ENCODE measurements at regions not wholly inside any gene's neighbourhood (a gene's known extent, or its start where the extent isn't known, plus 50 kb on each side); places are given as distances from the start of the nearest gene placed in this dataset.

- no peaks in the 10 kb centered on the region for H3K79me2 ChIP-seq (ENCODE audit: low read depth)
- intact Hi-C loops (cut with micrococcal nuclease; ENCODE audit: unreplicated experiment), result no loop called here
- H3F3A ChIP-seq (ENCODE audit: insufficient read depth, low read depth), result no peaks in the 10 kb centered on the region
- H3K27me3 ChIP-seq (ENCODE audit: insufficient read depth, low read depth), result peaks cover 16% of the 10 kb centered on the region
- no peaks in the 10 kb centered on the region for H3K9me3 ChIP-seq (ENCODE audit: insufficient read depth, low read depth)
- H3K27ac ChIP-seq, result no peak overlapping the region
- no peak overlapping the region for H2AFZ ChIP-seq
- ChIA-PET CTCF (no interaction called here), POLR2A (ENCODE audit: unreplicated experiment) (no interaction called here)
- no peak for DNase-seq
- H3K9me2 ChIP-seq (ENCODE audit: insufficient read depth), result no peaks in the 10 kb centered on the region
- H3K4me3 ChIP-seq, result no peak overlapping the region
- TF ChIP-seq CTCF (conservative IDR thresholded peaks at IDR 0.05) (no peak), EZH2 (IDR thresholded peaks at IDR 0.05; ENCODE audit: low read depth) (no peak)
- no peaks in the 10 kb centered on the region for H3K36me3 ChIP-seq (ENCODE audit: low read depth)
- BruUV-seq (replicated peaks), result no TSS peak
- no peaks in the 10 kb centered on the region for H4K20me1 ChIP-seq (ENCODE audit: insufficient read depth)
- no peaks in the 10 kb centered on the region for H3K4me1 ChIP-seq (replicated peaks; ENCODE audit: insufficient read depth)
- no peak overlapping the region for H3K4me2 ChIP-seq
Observed at GRCh38 chr13:23022704-23023103, 158.1 kb upstream of the SGCG start.

- TF ChIP-seq EZH2 (IDR thresholded peaks at IDR 0.05; ENCODE audit: low read depth) (no peak), CTCF (conservative IDR thresholded peaks at IDR 0.05) (no peak)
- POLR2A ChIA-PET (ENCODE audit: unreplicated experiment), result no interaction called here
- Histone ChIP-seq H3K4me2 (no peak overlapping the region), H3K27me3 (ENCODE audit: insufficient read depth, low read depth) (peaks cover 16% of the 10 kb centered on the region), H3K79me2 (ENCODE audit: low read depth) (no peaks in the 10 kb centered on the region), H3K9me2 (ENCODE audit: insufficient read depth) (no peaks in the 10 kb centered on the region), H3K27ac (no peak overlapping the region), H3K4me3 (no peak overlapping the region), H2AFZ (no peak overlapping the region), H3K36me3 (ENCODE audit: low read depth) (no peaks in the 10 kb centered on the region), H3K4me1 (replicated peaks; ENCODE audit: insufficient read depth) (no peaks in the 10 kb centered on the region), H3K9me3 (ENCODE audit: insufficient read depth, low read depth) (no peaks in the 10 kb centered on the region), H3F3A (ENCODE audit: insufficient read depth, low read depth) (no peaks in the 10 kb centered on the region), H4K20me1 (ENCODE audit: insufficient read depth) (no peaks in the 10 kb centered on the region)
- BruUV-seq (replicated peaks), result no TSS peak
- intact Hi-C loops (cut with micrococcal nuclease; ENCODE audit: unreplicated experiment), result no loop called here
- no peak for DNase-seq
- CTCF ChIA-PET, result no interaction called here
Observed at GRCh38 chr13:23025864-23026608, 154.7 kb upstream of the SGCG start.

- no peaks in the 10 kb centered on the region for H3K36me3 ChIP-seq (ENCODE audit: low read depth)
- no peak overlapping the region for H2AFZ ChIP-seq
- H3K27me3 ChIP-seq (ENCODE audit: insufficient read depth, low read depth), result peaks cover 11% of the 10 kb centered on the region; the same call in 1 of the 2 replicates
- TF ChIP-seq EZH2 (IDR thresholded peaks at IDR 0.05; ENCODE audit: low read depth) (no peak), CTCF (conservative IDR thresholded peaks at IDR 0.05) (no peak)
- no peak for DNase-seq
- no TSS peak for BruUV-seq (replicated peaks)
- H4K20me1 ChIP-seq (ENCODE audit: insufficient read depth), result no peaks in the 10 kb centered on the region
- ChIA-PET CTCF (no interaction called here), POLR2A (ENCODE audit: unreplicated experiment) (no interaction called here)
- no peak overlapping the region for H3K4me2 ChIP-seq
- no peak overlapping the region for H3K27ac ChIP-seq
- intact Hi-C loops (cut with micrococcal nuclease; ENCODE audit: unreplicated experiment), result no loop called here
- no peaks in the 10 kb centered on the region for H3K9me2 ChIP-seq (ENCODE audit: insufficient read depth)
- H3K79me2 ChIP-seq (ENCODE audit: low read depth), result no peaks in the 10 kb centered on the region
- H3K4me3 ChIP-seq, result no peak overlapping the region
- H3F3A ChIP-seq (ENCODE audit: insufficient read depth, low read depth), result no peaks in the 10 kb centered on the region
- no peaks in the 10 kb centered on the region for H3K9me3 ChIP-seq (ENCODE audit: insufficient read depth, low read depth)
- H3K4me1 ChIP-seq (replicated peaks; ENCODE audit: insufficient read depth), result no peaks in the 10 kb centered on the region
Observed at GRCh38 chr13:23039266-23039935, 141.4 kb upstream of the SGCG start.
